Stimulated activated CD8-positive, alpha-beta memory T cell treated with anti-CD3 and anti-CD28 coated beads, Interleukin-7, amount 100 ng/mL, for 48 hours (primary cell): ENCODE measurements at regions not wholly inside any gene's neighbourhood (a gene's known extent, or its start where the extent isn't known, plus 50 kb on each side); places are given as distances from the start of the nearest gene placed in this dataset.
"Not testable (repeated sequence)": the region's sequence is repeated elsewhere in the genome, so short reads cannot be mapped to it uniquely, and the experiment has no call there.

ENCODE experiments used
- DNase-seq, 2 donors: peaks; one replicate each; pipeline ENCODE4 v3.0.0-alpha.2; 2020; ENCODE audit warnings: low read depth in 1 of 2; ENCODE audit errors: extremely low read depth in 1 of 2

GRCh38 chr2:434625-435024 is 146.7 kb upstream of the ALKAL2 start:
- DNase-seq = no peak

GRCh38 chr2:433216-433615 is 145.3 kb upstream of the ALKAL2 start:
- no peak for DNase-seq

- DNase-seq = no peak
Observed at GRCh38 chr2:430291-431040, 142.6 kb upstream of the ALKAL2 start.

GRCh38 chr2:429575-430254 is 141.8 kb upstream of the ALKAL2 start:
- no peak for DNase-seq

GRCh38 chr2:429142-429541 is 141.3 kb upstream of the ALKAL2 start:
- DNase-seq = no peak

GRCh38 chr2:428591-428990 is 140.7 kb upstream of the ALKAL2 start:
- DNase-seq = no peak

- not testable (repeated sequence) for DNase-seq
Observed at GRCh38 chr2:426696-427095, 138.8 kb upstream of the ALKAL2 start.

GRCh38 chr2:425947-426346 is 138.1 kb upstream of the ALKAL2 start:
- no peak for DNase-seq

- no peak for DNase-seq
Observed at GRCh38 chr2:425243-425642, 137.4 kb upstream of the ALKAL2 start.

- DNase-seq = no peak
Observed at GRCh38 chr2:424306-425171, 136.6 kb upstream of the ALKAL2 start.

GRCh38 chr2:423479-423878 is 135.6 kb upstream of the ALKAL2 start:
- DNase-seq = no peak

GRCh38 chr2:422676-423435 is 135.0 kb upstream of the ALKAL2 start:
- no peak for DNase-seq

GRCh38 chr2:421406-421805 is 133.5 kb upstream of the ALKAL2 start:
- no peak for DNase-seq

- DNase-seq = no peak
Observed at GRCh38 chr2:419687-420317, 131.9 kb upstream of the ALKAL2 start.

GRCh38 chr2:417662-418061 is 129.8 kb upstream of the ALKAL2 start:
- no peak for DNase-seq

GRCh38 chr2:417006-417405 is 129.1 kb upstream of the ALKAL2 start:
- no peak for DNase-seq

GRCh38 chr2:415986-416610 is 128.2 kb upstream of the ALKAL2 start:
- DNase-seq = no peak

GRCh38 chr2:409523-409922 is 121.6 kb upstream of the ALKAL2 start:
- no peak for DNase-seq

- DNase-seq = no peak
Observed at GRCh38 chr2:407630-408029, 119.7 kb upstream of the ALKAL2 start.

- no peak for DNase-seq
Observed at GRCh38 chr2:406876-407275, 119.0 kb upstream of the ALKAL2 start.
